ENCODE measurements at regions not wholly inside any gene's neighbourhood (a gene's known extent, or its start where the extent isn't known, plus 50 kb on each side); places are given as distances from the start of the nearest gene placed in this dataset.

DNA sequence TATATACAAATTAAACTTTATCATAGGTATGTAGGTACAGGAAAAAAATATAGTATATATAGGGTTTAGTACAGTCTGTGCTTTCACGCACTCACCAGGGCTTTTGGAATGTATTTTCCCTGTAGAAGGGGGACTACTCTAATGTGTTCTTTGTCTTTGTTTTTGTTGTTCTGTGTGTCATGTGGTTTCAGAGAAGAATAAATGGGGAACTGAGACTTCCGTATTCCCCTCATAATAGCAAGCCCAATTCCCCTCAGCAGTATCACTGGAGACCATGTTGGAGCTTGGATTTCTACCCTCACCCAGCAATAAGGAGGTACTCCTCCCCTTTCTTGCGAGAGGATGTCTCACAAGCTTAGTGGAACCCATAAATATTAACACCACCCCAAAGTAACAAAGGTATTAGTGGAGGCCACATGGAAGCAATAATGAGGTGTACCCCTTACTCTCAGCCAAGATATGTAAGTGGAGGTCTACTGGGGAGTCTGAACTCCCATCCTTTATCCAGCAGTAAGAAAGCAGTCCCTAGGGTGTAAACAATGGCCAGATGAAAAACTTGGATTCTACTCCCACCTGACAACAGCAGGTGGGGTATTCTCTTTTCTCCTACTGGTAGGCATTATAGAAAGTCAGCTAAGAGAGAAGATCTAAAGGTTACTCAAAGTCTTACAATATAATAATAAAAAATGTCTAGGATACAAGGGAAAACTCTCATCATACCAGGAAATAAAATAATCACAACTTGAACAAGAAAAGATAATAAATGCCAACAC, 805.4 kb upstream of the GALNTL6 start:
- DNase-seq (ENCODE audit: extremely low read depth, low read depth): no peak
- TF ChIP-seq, protein P1, sequence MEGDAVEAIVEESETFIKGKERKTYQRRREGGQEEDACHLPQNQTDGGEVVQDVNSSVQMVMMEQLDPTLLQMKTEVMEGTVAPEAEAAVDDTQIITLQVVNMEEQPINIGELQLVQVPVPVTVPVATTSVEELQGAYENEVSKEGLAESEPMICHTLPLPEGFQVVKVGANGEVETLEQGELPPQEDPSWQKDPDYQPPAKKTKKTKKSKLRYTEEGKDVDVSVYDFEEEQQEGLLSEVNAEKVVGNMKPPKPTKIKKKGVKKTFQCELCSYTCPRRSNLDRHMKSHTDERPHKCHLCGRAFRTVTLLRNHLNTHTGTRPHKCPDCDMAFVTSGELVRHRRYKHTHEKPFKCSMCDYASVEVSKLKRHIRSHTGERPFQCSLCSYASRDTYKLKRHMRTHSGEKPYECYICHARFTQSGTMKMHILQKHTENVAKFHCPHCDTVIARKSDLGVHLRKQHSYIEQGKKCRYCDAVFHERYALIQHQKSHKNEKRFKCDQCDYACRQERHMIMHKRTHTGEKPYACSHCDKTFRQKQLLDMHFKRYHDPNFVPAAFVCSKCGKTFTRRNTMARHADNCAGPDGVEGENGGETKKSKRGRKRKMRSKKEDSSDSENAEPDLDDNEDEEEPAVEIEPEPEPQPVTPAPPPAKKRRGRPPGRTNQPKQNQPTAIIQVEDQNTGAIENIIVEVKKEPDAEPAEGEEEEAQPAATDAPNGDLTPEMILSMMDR (IDR thresholded peaks at IDR 0.05; ENCODE audit: low read depth, low read length): no peak

GRCh38 chr4:171002246-171002645, 811.0 kb upstream of the GALNTL6 start:
- no peak for DNase-seq (ENCODE audit: extremely low read depth, low read depth)
- TF ChIP-seq, protein P1 (IDR thresholded peaks at IDR 0.05; ENCODE audit: low read depth, low read length): no peak

GRCh38 chr4:170990989-170991589, 822.1 kb upstream of the GALNTL6 start:
- no peak for DNase-seq (ENCODE audit: extremely low read depth, low read depth)
- TF ChIP-seq, protein P1 (IDR thresholded peaks at IDR 0.05; ENCODE audit: low read depth, low read length): no peak

DNA sequence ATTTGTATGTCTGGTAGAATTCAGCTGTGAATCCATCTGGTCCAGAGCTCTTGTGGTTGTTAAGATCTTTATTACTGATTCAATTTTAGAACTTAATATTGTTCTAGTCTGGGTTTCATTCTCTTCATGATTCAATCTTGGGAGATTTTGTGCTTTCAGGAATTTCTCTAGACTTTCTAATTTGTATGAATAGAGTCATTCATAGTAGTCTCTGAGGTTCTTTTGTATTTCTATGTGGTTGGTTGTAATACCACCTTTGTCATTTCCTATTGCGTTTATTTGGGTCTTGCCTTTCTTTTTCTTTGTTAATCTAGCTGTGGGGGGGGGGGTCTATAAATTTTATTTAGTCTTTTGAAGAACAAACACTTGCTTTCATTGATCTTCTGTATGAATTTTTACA, 824.8 kb upstream of the GALNTL6 start:
- TF ChIP-seq, protein P1 (IDR thresholded peaks at IDR 0.05; ENCODE audit: low read depth, low read length): no peak
- no peak for DNase-seq (ENCODE audit: extremely low read depth, low read depth)

DNA sequence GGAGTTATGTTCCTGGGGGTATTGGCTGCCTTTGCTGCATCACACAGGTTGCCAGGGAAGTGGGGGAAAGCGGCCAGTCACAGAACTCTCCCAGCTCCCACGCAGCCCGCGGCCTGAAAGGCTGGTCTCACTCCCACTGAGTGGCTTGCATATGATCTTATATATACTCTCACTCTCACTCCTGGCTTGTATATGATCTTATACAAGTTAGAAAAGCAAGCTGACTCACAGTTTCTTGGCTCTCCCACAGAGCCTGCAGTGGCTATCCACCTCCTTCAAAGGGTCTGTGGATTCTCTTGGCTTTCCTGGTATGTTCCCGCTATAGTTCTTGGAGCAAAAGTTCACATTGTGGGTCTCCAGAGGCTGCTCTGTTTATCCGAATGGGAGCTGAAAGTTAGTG, 833.5 kb upstream of the GALNTL6 start:
- TF ChIP-seq, protein P1 (IDR thresholded peaks at IDR 0.05; ENCODE audit: low read depth, low read length): no peak
- DNase-seq (ENCODE audit: extremely low read depth, low read depth): no peak

GRCh38 chr4:170978990-170979389, 834.2 kb upstream of the GALNTL6 start:
- TF ChIP-seq, protein P1 (IDR thresholded peaks at IDR 0.05; ENCODE audit: low read depth, low read length): no peak
- no peak for DNase-seq (ENCODE audit: extremely low read depth, low read depth)

GRCh38 chr4:170949084-170949483, 859.3 kb upstream of the AADAT start:
- TF ChIP-seq, protein P1 (IDR thresholded peaks at IDR 0.05; ENCODE audit: low read depth, low read length): no peak
- no peak for DNase-seq (ENCODE audit: extremely low read depth, low read depth)

Measured in AG09319 (cell line).